K562 (cell line): ENCODE measurements at regions not wholly inside any gene's neighbourhood (a gene's known extent, or its start where the extent isn't known, plus 50 kb on each side); places are given as distances from the start of the nearest gene placed in this dataset.

Experiments
- ATAC-seq: fragments of 200-7000 bp; cut with Tn5 transposase; 3 replicates; pipeline ENCODE4 v1.9.1; 2020; ENCODE audit warnings: moderate library complexity
- BruUV-seq: library from RNA; stranded (reverse); fragments of 400-500 nt; replicated peaks from 2 replicates; lab custom pipeline; 2021; lab: Mats Ljungman, UMichigan
- CTCF ChIA-PET: fragments of 300-600 bp; formaldehyde crosslinking; extraction: SDS; loops from one replicate; lab custom pipeline; 2021; ENCODE audit warnings: low intra/inter-chr PET ratio; lab: Yijun Ruan, JAX
- POLR2A ChIA-PET: fragments of 300-600, 350-650 bp; sonication (Branson Sonifier 250); formaldehyde crosslinking; extraction: SDS; loops from one replicate; lab custom pipeline; 2021; ENCODE audit warnings: antibody characterized with exemption, inconsistent platforms; lab: Yijun Ruan, JAX
- DNase-seq, 4 experiments: peaks; one replicate each; pipeline versions ENCODE4 v3.0.0 to v3.0.0-alpha.2; 2011 to 2018; ENCODE audit warnings: low spot score in 3 of 4, mixed read lengths in 3 of 4; ENCODE audit errors: extremely low read depth in 1 of 4
- FAIRE-seq: peaks from 2 replicates; lab custom pipeline; 2011; peaks lifted over from hg19 to GRCh38; lab: Jason Lieb, UNC
- H2AFZ ChIP-seq: 2 replicates; pipeline ENCODE4 v1.6.0; 2011; ENCODE audit warnings: low read depth, low read length, control low read depth, inconsistent platforms
- H3K27ac ChIP-seq: fragments of 200-600 bp; 3 replicates; pipeline ENCODE4 v1.8.0; 2011; ENCODE audit warnings: low read depth, mild to moderate bottlenecking, control low read depth, inconsistent platforms, low read length, moderate library complexity, mixed read lengths; ENCODE audit errors: extremely low read depth
- H3K27me3 ChIP-seq, 2 experiments: fragments of 300-600 bp in 1 of 2; 2 replicates in 1 of 2; 3 replicates in 1 of 2; pipeline versions ENCODE4 v1.6.0 to v1.8.0; 2011; ENCODE audit warnings: inconsistent platforms in 2 of 2, low read length in 2 of 2, mild to moderate bottlenecking in 1 of 2, mixed read lengths in 1 of 2, moderate library complexity in 1 of 2; ENCODE audit not compliant: control insufficient read depth in 2 of 2, insufficient read depth in 2 of 2
- H3K36me3 ChIP-seq: fragments of 300-600 bp; 3 replicates; pipeline ENCODE4 v1.8.0; 2011; ENCODE audit warnings: mild to moderate bottlenecking, low read length, inconsistent platforms; ENCODE audit not compliant: control insufficient read depth, insufficient read depth
- H3K4me1 ChIP-seq, 2 experiments: fragments of 200-600 bp in 1 of 2; replicated peaks in 1 of 2; 2 replicates in 1 of 2; 3 replicates in 1 of 2; pipeline versions ENCODE4 v1.5.1 to v1.8.0; 2011; ENCODE audit warnings: inconsistent platforms in 2 of 2, low read length in 2 of 2, mild to moderate bottlenecking in 1 of 2, mixed read lengths in 1 of 2, moderate library complexity in 1 of 2; ENCODE audit not compliant: control insufficient read depth in 2 of 2, insufficient read depth in 2 of 2
- H3K4me2 ChIP-seq: 2 replicates; pipeline ENCODE4 v1.6.1; 2011; ENCODE audit warnings: low read length, control low read depth, inconsistent platforms, mixed read lengths; ENCODE audit not compliant: insufficient read depth
- H3K4me3 ChIP-seq: fragments of 200-600 bp; sonication (generic), shearing (Covaris generic); 2 replicates; pipeline ENCODE4 v1.5.1; 2016; ENCODE audit warnings: control low read depth, inconsistent platforms
- H3K79me2 ChIP-seq: fragments of 200-600 bp; 3 replicates; pipeline ENCODE4 v1.8.0; 2011; ENCODE audit warnings: low read length, inconsistent platforms; ENCODE audit not compliant: control insufficient read depth, insufficient read depth
- H3K9ac ChIP-seq, 2 experiments: 2 replicates each; pipeline versions ENCODE4 v1.6.0 to v1.6.1; 2011; ENCODE audit warnings: low read depth in 2 of 2, low read length in 2 of 2, control low read depth in 1 of 2, inconsistent platforms in 1 of 2, mild to moderate bottlenecking in 1 of 2, mixed read lengths in 1 of 2; ENCODE audit not compliant: insufficient read depth in 1 of 2
- H3K9me1 ChIP-seq: one replicate; pipeline ENCODE4 v1.6.0; 2011; ENCODE audit warnings: inconsistent platforms, mild to moderate bottlenecking, low read length, moderate library complexity; ENCODE audit not compliant: control insufficient read depth, insufficient read depth
- H3K9me3 ChIP-seq: replicated peaks from 2 replicates; pipeline ENCODE4 v1.5.1; 2011; ENCODE audit warnings: low read depth, low read length, inconsistent platforms; ENCODE audit not compliant: control insufficient read depth, insufficient read depth
- H4K20me1 ChIP-seq: replicated peaks from 2 replicates; pipeline ENCODE4 v1.6.1; 2011; ENCODE audit warnings: low read length, inconsistent platforms, mixed read lengths; ENCODE audit not compliant: control insufficient read depth, insufficient read depth
- RUNX1 ChIP-seq: sonication (generic); IDR thresholded peaks from 2 replicates; pipeline ENCODE4 v1.6.1; 2016; ENCODE audit warnings: antibody characterized with exemption, low read depth
- SREBF1 ChIP-seq: fragments of 150-350 bp; IDR thresholded peaks from 2 replicates; pipeline ENCODE4 v1.6.1; 2014; ENCODE audit warnings: antibody characterized with exemption, low read depth, low read length, borderline replicate concordance
- TSHZ1 ChIP-seq: fragments of 250-450 bp; sonication (Bioruptor Pico); IDR thresholded peaks from 2 replicates; pipeline ENCODE4 v1.4.0; 2020; ENCODE audit warnings: mild to moderate bottlenecking, moderate library complexity
- WGBS: fragments of 100-300 bp; shearing (Covaris generic); methylation state at CpG from one replicate; pipeline ENCODE4 v1.1.6; 2016; ENCODE audit warnings: low coverage, mixed read lengths; ENCODE audit not compliant: insufficient coverage; ENCODE audit errors: missing lambda C conversion rate; 5-methylcytosine and 5-hydroxymethylcytosine counted together
- in situ Hi-C: fragments of 300-500 bp; cut with MboI; formaldehyde crosslinking; loops from 4 replicates; pipeline ENCODE4 v1.15.0; 2018; ENCODE audit warnings: inconsistent platforms, mixed read lengths
- intact Hi-C: fragments of 100-400 bp; cut with micrococcal nuclease; formaldehyde crosslinking; loops from 2 replicates; pipeline ENCODE4 v1.14.2; 2022

GRCh38 chr18:8460748-8461147 lies 148.5 kb upstream of the RAB12 start:
- Histone ChIP-seq H3K4me3 (no peak overlapping the region), H3K36me3 (no peaks in the 10 kb centered on the region), H4K20me1 (no peaks in the 10 kb centered on the region), H3K9me1 (no peaks in the 10 kb centered on the region)
- DNase-seq: no peak
- in situ Hi-C loops: no loop called here
- BruUV-seq: no TSS peak
- TF ChIP-seq TSHZ1 (CRISPR knock-in tag) (no peak), RUNX1 (no peak), SREBF1 (no peak)
- TF ChIP-seq, all 486 proteins: peak for 0
- no peaks in the 10 kb centered on the region for H3K79me2 ChIP-seq
- no peak for ATAC-seq
- ChIA-PET CTCF (no interaction called here), POLR2A (interaction anchor here (0.8 to 1.3 kb wide), 2 partner anchors 8 to 9 kb away, joined by 3 read pairs; no protein-coding TSS in a partner anchor)
- H3K9me3 ChIP-seq: no peaks in the 10 kb centered on the region
- H3K4me2 ChIP-seq: no peak overlapping the region
- 0% methylated on average over 5 of the region's 5 CpGs for WGBS
- no peak overlapping the region for H3K9ac ChIP-seq
- peaks cover 9 to 30% of the 10 kb centered on the region in 2 experiments; a peak in 4 of 5 replicates for H3K27me3 ChIP-seq
- intact Hi-C loops: no loop called here
- H3K4me1 ChIP-seq: peaks cover 0 to 3% of the 10 kb centered on the region in 2 experiments; a peak in 1 of 5 replicates
- FAIRE-seq: no peak
- no peak overlapping the region for H2AFZ ChIP-seq
- no peak overlapping the region for H3K27ac ChIP-seq
